GM19438 (cell line): ENCODE measurements at regions not wholly inside any gene's neighbourhood (a gene's known extent, or its start where the extent isn't known, plus 50 kb on each side); places are given as distances from the start of the nearest gene placed in this dataset.
"Not testable (repeated sequence)": the region's sequence is repeated elsewhere in the genome, so short reads cannot be mapped to it uniquely, and the experiment has no call there.

Source experiments
- ATAC-seq: cut with Tn5 transposase; IDR thresholded peaks from one replicate; pipeline ENCODE4 v1.9.1; 2021; ENCODE audit warnings: low read depth; ENCODE audit not compliant: unreplicated experiment

- ATAC-seq, result no peak
These were observed 89.9 kb upstream of the RALGAPA2 start for GRCh38 chr20:20802328-20802727.

- no peak for ATAC-seq
These were observed 87.4 kb upstream of the RALGAPA2 start for GRCh38 chr20:20799716-20800312.

- no peak for ATAC-seq
These were observed 85.3 kb upstream of the RALGAPA2 start for GRCh38 chr20:20797521-20798310.

GRCh38 chr20:20796766-20797440 is 84.5 kb upstream of the RALGAPA2 start:
- ATAC-seq, result no peak

GRCh38 chr20:20795721-20796120 is 83.3 kb upstream of the RALGAPA2 start:
- ATAC-seq, result no peak

- no peak for ATAC-seq
These were observed 82.7 kb upstream of the RALGAPA2 start for GRCh38 chr20:20795119-20795518.

- ATAC-seq, result no peak
These were observed 81.1 kb upstream of the RALGAPA2 start for GRCh38 chr20:20793591-20793990.

GRCh38 chr20:20791664-20792568 is 79.5 kb upstream of the RALGAPA2 start:
- no peak for ATAC-seq

GRCh38 chr20:20788308-20788707 is 75.9 kb upstream of the RALGAPA2 start:
- ATAC-seq, result no peak

- ATAC-seq, result no peak
These were observed 74.0 kb upstream of the RALGAPA2 start for GRCh38 chr20:20786428-20786827.

GRCh38 chr20:20785226-20785625 is 72.8 kb upstream of the RALGAPA2 start:
- no peak for ATAC-seq

- ATAC-seq, result not testable (repeated sequence)
These were observed 72.0 kb upstream of the RALGAPA2 start for GRCh38 chr20:20784450-20784849.

- no peak for ATAC-seq
These were observed 71.0 kb upstream of the RALGAPA2 start for GRCh38 chr20:20783450-20783849.

- ATAC-seq, result no peak
These were observed 70.3 kb upstream of the RALGAPA2 start for GRCh38 chr20:20782755-20783154.

- no peak for ATAC-seq
These were observed 69.8 kb upstream of the RALGAPA2 start for GRCh38 chr20:20782231-20782630.

GRCh38 chr20:20781029-20781428 is 68.6 kb upstream of the RALGAPA2 start:
- ATAC-seq, result no peak

- no peak for ATAC-seq
These were observed 67.8 kb upstream of the RALGAPA2 start for GRCh38 chr20:20780127-20780824.

- ATAC-seq, result no peak
These were observed 66.2 kb upstream of the RALGAPA2 start for GRCh38 chr20:20778676-20779075.

GRCh38 chr20:20772497-20773085 is 60.1 kb upstream of the RALGAPA2 start:
- no peak for ATAC-seq
